ENCODE measurements at regions not wholly inside any gene's neighbourhood (a gene's known extent, or its start where the extent isn't known, plus 50 kb on each side); places are given as distances from the start of the nearest gene placed in this dataset.

DNA sequence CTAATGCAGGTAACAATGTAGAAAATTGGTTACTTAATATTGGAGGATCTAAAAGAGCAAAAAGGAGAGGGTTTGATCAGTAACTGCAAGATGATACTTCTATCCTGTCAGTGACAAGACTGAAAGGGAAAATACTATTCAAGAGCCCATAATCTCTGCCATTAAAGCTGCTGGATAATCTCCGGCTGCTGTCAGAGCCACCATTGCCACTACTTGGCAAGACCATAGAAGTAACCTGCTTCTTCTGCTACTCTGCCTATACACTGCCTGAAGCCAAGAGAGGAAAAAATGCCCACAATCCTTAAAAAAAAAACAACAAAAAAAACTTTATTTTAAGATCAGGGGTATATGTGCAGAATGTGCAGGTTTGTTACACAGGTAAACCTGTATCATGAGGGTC lies 386.5 kb upstream of the ID4 start:
- DNase-seq (ENCODE audit: low read depth, low spot score): no peak

DNA sequence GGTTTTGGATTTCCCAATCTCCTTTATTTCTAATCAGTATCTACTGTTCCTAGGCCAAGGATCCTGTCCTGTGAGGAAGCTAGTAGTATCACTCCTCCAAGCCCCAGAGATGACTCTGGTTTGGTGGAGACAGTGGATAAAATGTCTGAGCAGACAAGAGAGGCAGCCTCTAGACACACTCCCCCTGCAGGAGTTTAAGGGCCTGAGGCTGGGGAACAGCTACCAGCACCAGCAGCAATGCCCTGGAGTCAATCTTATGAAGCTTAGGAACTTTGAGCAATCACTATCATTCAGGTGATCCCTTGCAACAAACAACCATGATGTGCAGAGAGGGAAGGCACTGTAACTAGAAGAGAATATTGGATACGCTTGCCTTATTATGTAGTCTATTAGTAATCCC lies 384.7 kb upstream of the ID4 start:
- no peak for DNase-seq (ENCODE audit: low read depth, low spot score)

DNA sequence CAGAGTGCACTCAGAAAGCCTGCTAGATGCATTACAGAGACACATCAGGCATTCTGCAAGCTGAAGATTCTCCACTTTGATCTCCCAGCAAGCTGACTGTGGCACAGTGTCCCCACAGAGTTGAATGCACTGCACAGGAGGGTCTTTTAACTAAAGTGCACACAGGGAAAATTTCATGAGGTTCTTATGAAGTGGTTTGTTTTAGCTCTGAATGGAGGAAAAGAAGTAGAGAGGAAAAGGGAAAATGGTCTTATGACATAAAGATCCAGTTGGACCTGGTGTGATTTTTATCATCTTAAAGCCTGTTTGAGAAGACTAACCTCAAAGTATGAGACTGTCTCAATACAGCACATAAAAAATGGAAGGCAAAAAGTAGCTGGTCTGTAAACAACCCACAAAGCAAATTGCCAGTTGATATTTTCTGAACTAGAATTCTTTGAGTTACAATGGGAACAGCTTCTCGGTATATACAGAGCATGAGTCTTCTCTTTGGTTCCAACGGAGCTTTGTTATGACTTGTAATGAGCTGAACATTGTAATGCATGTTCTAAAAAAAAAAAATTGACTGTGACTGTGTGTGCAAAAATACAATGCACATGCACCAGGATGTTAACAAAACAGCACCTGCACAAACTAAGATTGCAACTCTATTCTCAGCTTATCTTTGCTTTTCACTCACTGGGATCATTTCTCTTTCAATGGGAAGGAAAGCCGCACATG lies 383.0 kb upstream of the ID4 start:
- DNase-seq (ENCODE audit: low read depth, low spot score): no peak

DNA sequence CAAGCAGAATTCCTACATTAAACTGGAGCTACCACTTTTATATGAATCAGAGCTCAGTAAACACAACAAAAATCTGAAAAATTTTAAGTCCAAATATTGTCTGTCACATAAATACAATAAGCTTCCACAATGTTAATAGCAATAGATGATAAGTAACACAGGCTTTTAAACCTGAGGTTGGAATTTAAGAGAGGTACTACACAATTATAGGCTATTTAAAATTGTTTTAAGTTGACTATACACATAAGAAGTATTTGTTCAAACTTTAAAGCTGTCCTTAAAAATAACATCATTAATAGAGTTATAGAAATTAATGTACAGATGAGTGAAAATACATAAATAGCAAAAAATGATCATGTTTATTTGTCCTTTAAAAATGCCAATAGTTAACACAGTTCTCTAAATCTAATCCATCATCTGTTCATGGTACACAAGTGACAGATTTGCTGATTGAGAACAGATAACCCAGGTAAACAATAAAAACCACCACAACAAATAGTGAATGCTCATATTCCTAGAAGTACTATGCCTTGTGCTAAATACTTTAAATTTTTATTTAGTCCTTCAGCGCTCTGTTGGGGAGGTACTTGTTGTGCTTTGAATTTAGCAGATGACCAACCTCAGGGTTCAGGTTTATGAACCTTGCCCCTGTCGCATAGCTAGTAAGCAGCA lies 382.3 kb upstream of the ID4 start:
- DNase-seq (ENCODE audit: low read depth, low spot score): no peak

DNA sequence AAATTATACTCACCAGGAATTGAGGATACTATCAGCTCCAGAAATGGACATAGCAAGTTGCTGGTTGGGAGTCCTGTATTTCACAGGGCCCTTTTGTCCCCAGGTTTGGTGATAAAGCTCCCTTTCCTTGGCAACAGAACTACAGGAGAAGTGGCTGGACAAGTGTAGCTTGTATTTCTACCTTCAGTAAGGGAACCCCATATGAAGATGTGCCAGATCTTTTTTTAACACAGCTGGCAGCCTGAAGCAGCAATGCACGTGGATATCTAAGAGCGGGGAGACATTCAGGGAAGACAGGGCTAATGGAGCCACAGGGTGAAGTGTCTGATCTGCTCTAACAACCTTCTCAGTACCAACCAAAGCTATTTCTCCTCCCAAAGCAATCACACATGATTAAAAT lies 373.9 kb upstream of the ID4 start:
- DNase-seq (ENCODE audit: low read depth, low spot score): no peak

DNA sequence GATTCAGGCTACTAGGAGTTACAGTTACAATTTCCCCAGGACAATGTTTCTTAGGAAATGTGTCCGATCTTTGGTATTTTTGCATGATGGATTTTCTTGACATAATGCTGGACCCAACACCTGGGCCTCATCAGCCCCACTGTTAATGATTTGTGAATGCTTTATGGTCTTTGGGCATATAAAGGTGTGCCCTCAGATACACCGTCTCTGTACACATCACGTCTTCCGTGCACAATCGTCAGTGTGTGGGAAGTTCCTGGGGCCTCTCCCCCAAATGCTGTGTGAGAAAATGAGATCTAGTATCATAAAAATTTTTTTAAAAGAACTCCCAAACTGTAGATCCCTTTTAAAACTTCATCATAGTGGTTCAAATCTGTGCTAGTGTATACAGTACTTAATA lies 373.2 kb upstream of the ID4 start:
- DNase-seq (ENCODE audit: low read depth, low spot score): no peak

DNA sequence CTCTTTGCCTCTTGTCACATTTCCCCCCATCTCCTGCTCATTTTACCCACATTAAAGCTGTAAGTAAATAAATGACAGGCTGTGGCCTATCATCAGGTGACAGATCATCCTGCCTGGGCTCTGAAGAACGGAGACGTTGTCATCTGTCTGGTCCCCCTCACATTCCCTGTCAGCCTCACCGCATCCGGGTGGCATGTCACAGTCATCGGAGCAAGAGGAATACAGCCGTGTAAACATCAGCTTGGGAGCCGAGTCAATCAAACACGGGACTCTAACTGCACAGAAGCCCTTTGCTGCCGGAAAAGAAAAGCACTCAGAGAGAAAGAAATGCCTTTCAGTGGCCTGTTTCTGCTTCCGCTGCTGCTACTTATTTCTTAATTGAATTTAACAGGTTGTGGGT lies 371.9 kb upstream of the ID4 start:
- no peak for DNase-seq (ENCODE audit: low read depth, low spot score)

DNA sequence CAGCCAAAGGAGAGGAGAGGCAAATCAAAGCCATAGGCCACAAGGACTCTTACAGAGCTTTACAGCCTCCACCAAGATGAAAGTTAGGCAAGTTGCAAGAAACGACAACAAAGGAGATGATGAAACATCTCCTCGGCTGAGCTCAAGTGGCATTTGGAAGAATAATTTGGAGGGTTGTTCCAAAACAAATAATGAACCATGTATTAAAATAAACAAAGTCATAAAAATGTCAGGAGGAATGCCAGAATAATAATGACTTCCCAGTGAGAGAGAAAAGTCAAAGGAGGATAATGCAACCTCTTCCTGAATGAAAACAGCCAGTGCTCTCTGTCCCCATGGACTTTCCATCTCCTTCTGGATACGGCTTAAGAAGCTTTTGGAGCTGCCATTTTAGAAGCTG lies 371.4 kb upstream of the ID4 start:
- DNase-seq (ENCODE audit: low read depth, low spot score): peak; percentile 62

DNA sequence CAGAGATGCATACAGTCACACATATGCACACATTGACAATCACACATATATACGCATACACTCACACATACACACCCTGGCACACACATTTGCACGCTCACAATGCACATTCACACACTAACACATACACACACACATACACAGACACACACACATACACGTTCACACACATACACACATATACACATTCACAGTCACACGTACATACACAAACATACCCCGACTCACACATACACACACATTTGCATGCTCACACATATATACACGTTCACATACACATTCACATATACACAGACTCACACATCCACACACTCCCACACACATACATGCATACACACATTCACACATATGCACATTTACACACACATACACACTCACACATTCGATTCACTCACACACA lies 366.8 kb upstream of the ID4 start:
- DNase-seq (ENCODE audit: low read depth, low spot score): no peak

DNA sequence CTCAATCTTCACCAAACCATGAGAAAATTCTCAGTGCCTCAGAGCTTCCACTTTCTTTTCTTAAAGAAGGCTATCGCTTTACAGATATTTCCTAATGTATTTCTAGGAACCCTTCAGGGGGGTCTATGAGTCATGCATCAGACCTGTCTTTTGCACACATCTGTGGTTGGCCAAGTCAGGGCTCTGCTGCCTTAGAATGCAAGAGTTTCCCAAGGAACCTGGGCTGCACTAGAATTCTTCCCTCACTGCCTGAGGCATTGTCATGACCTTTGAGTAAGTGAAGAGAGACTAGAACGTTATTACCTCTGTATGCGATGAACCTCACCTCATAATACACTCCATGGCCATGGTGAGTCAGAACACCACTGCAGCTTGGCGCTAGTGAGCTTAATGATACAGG lies 365.0 kb upstream of the ID4 start:
- DNase-seq (ENCODE audit: low read depth, low spot score): peak; percentile 78

DNA sequence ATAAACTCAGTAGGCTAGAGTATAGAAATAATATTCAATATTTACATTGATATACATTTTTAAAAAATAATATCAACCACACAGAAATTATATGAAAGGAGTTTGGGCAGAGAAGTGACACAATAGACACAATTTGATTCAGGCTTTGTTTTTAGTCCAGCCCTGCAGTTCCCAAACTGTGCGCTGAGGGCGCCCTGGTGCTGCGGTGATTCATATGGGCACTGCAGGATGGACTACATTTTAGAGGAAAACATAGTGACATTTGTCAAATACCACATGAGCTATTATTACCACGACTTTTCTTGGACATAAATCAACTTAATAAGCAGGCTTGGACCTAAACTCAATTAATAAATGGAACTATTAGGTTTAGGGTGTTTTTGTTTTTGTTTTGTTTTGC lies 364.3 kb upstream of the ID4 start:
- no peak for DNase-seq (ENCODE audit: low read depth, low spot score)

DNA sequence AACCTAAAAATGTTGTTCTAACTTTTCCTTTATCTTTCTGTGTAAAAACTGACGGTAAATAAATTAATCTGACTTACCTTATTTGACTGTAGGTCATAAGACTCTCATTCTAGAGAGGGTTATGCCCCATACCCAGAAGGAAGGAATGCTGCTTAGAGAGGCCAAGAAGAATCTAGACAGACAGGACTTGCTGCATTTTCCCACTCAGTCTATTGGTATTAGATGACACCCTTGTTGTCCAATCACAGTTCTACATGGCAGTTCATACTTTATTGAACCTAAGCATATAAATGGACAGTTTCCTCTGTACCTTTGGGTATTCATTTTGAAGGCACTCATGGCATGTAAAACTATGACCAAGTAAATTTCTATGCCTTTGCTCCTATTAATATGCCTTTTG lies 359.6 kb upstream of the ID4 start:
- DNase-seq (ENCODE audit: low read depth, low spot score): no peak

DNA sequence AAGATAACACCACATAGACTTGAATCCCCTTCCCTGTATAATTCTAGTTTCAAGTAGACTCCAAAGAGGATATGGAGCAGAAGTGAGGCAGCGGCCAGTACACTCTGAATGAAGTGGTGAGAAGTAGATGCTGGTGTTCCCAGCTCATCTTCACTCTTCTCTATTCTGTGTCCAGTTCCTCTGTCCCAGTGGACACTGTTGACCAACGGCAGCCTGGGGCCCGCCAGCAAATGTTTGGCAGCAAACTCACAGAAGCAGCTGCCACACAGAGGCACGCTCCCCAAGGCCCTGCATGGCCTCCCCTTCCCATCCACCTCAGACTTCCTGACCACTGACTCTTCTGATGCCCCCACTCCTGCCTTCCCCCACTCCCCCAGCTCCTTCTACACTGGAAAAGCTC lies 358.9 kb upstream of the ID4 start:
- no peak for DNase-seq (ENCODE audit: low read depth, low spot score)

DNA sequence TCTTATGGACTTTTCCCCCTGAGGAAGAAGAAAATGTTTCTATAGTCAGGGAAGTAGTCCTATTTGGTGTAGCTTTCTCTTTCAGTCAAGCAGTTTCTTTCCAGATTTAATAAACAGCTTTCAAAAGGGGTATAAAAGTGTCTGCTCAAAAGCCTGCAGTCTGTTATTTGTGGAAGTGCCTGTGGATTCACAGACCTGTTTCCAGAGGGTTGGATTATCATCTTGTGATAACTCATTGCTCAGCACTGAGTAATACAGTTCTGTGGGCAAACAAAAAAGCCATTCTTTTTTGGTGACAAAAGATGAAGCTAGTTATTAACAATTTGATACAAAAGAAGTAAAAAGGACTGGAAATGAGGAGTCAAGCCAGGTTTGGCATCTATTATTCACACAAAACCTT lies 358.2 kb upstream of the ID4 start:
- no peak for DNase-seq (ENCODE audit: low read depth, low spot score)

DNA sequence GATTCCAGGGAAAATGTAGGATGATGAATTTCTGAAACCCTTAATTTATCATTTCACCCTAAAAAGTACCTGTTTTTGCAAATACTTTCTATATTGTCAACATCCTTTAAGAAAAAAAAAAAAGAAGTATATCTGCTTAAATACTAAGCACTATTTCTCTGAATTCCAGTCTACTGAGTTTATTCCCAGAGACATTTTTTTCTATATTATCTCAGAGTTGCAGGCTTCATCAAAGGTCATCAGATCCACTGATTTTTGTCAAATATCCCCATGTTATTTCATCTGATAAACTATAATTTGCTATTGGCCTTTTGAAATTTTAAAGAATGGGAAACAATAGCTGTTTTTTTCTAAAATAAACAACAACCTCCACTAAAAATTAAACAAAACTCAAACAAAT lies 357.6 kb upstream of the ID4 start:
- DNase-seq (ENCODE audit: low read depth, low spot score): no peak

DNA sequence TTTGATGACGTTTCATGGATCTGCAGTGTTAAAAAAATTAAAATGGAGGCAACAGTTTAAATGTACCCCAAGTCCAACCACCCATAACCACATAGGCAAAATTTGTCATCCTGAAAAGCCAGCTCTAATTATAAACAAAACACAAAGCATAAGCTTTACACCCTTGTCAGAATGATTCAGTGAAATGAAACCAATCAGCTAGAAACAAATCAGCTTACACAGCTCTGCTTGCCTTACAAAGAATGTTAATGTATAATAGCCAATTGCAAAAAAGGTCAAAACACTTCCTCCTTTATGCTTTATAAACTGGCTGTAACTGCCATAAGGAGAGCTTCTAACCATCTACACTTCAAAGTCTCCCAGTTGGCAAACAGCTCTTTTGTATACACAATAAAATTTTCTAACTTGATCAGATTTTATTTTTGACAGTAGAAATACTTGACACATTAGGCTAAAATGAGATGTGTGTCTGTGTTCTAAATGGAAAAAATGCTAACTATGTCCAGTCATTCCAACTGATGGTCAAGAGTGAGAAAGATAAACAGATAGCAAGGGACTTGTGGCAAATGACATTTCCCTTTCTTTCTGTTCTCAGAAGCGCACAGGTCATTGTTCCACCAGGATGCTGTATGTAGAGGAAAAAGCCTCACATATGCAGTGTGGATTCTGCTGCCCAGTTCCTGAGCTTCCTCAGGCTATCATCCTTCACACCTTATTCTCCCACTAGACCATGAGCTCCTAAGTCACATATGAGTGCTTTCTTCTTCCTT lies 344.3 kb upstream of the ID4 start:
- no peak for DNase-seq (ENCODE audit: low read depth, low spot score)

DNA sequence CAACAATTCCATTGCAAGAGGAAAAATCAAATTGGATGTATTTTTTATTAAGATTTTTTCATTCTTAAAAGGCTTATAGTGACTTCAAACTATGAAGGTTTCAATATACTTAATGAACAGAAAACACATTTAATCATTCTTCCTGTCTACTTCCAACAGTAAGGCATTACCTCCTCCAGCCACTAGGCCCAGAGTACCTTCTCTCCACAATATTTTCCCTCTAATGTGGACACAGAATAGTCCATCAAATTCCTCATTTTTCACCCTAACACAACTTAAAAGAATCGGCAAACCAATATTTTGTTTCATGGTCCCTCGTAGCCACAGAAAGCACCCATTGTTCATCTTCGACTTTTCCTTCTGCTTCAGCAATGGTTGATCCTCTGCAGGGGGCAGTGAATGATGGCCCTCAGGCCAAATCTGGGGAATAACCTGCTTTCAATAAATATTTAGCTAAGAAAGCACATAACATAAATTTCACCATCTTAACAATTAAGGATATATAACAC lies 335.4 kb upstream of the ID4 start:
- DNase-seq (ENCODE audit: low read depth, low spot score): no peak

DNA sequence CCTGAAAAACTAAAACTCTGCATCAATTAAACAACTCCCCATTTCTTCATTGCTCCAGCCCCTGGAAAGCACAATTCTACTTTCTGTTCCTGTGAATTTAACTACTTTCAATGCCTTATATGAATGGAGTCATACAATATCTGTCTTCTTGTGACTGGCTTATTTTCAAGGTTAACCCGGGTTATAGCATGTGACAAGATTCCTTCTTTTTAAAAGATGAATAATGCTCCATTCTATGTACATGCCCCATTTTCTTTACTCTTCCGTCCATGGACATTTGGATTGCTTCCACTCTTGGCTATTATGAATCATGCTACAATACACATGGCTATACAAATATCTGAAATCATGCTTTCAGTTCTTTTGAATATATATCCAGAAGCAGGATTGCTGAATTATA lies 334.9 kb upstream of the ID4 start:
- DNase-seq (ENCODE audit: low read depth, low spot score): no peak

DNA sequence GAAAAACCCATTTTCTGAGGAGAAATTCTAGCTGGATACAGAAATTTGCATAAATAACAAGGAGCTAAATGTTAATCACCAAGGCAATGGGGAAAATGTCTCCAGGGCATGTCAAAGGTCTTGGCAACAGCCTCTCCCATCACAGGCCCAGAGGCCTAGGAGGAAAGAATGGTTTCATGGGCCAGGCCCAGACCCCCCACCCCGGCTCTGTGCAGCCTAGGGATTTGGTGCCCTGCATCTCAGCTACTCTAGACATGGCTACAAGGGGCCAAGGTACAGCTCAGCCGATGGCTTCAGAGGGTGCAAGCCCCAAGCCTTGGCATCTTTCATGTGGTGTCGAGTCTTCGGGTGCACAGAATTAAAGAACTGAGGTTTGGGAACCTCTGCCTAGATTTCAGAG lies 321.2 kb upstream of the ID4 start:
- no peak for DNase-seq (ENCODE audit: low read depth, low spot score)

DNA sequence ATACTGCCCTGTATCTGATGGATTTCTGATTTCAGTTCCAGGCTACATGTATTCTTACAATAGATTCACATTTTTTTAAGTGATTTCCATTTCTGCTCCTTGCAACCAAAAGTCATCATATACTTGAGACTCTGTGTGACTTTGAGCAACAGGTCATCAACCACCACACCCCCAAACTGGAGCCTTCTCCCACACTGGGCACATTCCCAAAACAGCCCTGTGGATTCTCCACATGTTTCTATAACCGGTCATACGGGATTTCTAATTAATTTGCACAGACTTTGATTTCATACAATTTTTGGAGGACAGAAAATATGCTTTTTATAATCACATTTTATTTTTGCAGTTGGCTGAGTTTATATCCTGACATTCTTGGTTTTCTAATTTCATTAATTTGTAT lies 317.2 kb upstream of the ID4 start:
- DNase-seq (ENCODE audit: low read depth, low spot score): no peak

DNA sequence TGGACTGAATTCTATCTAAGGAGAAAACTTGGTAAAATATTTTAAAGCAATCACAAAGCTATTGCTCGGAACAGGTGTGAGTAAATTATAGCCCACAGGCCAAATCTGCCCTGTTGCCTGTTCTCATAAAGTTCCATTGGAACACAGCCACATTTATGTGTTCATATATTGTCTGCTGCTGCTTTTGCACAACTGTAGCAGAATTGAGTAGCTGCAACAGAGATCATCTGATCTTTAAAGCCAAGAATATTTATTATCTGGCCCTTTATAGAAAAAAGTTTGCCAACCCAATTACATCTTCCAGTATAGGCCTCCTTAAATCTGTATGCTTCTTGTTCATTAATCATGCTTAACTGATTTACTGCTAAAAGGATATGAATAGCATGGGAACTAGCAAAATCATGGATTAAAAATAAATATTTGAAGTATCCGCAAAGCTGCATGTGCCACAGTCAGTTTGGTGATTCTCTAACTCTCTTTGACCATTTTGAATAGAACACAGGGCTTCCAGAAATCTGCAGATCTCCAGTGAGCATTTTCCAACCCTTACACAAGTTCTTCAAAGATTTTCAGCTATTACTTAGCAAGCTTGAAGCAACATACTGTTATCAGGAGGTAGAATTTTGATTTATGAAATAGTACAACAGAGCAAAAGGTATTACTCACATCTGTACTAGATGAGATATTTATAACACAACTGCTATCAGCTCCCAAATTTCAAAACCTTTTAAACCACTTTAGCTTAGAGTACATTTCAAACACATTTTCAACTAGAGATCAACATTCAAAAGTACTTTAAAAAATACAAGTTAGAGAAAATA lies 312.6 kb upstream of the ID4 start:
- no peak for DNase-seq (ENCODE audit: low read depth, low spot score)

DNA sequence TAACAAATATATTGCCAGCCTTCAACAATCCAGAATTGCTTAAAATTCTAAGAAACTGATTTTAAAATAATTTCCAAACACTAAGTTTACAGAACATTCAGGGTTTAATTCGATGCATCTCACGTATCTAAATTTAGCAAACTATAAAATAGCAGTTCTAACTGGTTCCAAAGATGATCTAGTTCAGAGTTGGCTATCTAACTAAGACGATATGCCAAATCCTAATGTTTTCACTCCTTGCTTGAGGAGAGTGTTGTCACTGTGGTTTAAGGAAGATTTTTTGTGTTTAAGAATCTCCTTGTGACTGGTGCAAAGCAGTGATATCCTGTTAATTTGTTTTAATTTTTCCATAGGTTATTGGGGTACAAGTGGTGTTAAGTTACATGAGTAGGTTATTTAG lies 311.5 kb upstream of the ID4 start:
- no peak for DNase-seq (ENCODE audit: low read depth, low spot score)
